ENCODE measurements at regions not wholly inside any gene's neighbourhood (a gene's known extent, or its start where the extent isn't known, plus 50 kb on each side); places are given as distances from the start of the nearest gene placed in this dataset.

DNA sequence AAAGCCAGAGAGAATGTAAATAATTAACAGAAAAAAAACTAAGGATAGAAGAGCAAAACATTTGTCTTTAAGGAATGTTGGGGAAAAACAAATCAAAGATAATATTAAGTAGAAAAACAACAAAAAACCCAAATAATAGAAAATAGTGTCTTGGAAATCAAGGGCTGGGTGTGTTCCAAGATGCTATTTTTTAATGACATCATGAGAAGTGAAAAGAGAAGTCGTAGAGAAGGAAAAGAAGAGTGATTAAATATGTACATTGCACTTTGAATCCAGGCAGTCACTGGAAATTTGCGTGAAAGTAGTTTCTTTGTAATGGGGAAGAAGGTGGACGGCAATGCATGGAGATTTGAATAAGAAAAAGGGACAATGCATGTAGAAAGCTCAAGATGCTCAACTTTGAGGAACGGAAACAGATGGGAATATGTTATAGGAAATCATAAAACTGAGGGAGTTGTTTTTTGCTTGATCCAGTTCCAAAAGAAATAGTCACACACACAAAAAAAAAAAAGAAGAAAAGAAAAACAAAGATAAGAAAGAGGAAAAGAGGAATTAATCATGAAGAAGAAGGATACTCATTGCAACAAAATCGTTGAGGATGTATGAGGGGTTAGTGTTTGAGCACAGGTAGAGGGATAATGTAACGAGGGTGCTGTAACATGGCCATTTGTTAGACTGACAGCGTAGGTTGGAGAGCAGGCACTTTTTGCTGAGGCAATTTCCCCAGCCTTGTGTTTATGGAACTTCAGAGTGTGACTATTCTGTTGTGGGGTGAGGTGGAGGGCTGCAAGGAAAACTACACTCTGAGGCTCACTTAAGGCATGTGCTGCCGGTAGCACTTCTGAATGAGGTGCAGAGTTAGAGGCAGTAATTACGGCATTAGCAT, 184.1 kb downstream of the CALCRL start:
- BruUV-seq (replicated peaks), result no TSS peak
- H2AK5ac ChIP-seq (ENCODE audit: low read depth, low read length), result no peak overlapping the region
- in situ Hi-C loops (cut with MboI; ENCODE audit: low sequenced_read_pairs) (no loop called here), dilution Hi-C loops (cut with HindIII; ENCODE audit: low sequenced_read_pairs, unreplicated experiment) (no loop called here), intact Hi-C loops (cut with micrococcal nuclease) (no loop called here)
- WGBS, 2 experiments (ENCODE audit: extremely low coverage in 2 of 2, insufficient read length in 1 of 2), result 35% methylated on average over 2 of the region's 9 CpGs; no CpG with 5 or more reads in 1 of the 2 experiments
- no peak overlapping the region for H2BK20ac ChIP-seq (ENCODE audit: low read depth, low read length)
- H2BK5ac ChIP-seq (ENCODE audit: low read depth, low read length, poor library complexity, severe bottlenecking), result no peak overlapping the region
- no peak overlapping the region for H3K14ac ChIP-seq (replicated peaks; ENCODE audit: low read depth, low read length)
- no peaks in the 10 kb centered on the region for H4K20me1 ChIP-seq (ENCODE audit: insufficient read depth, low read length)
- no peak overlapping the region for H2BK15ac ChIP-seq (ENCODE audit: low read depth, low read length)
- ATAC-seq (ENCODE audit: low read depth), result no peak
- no peak overlapping the region for H2AK9ac ChIP-seq (replicated peaks; ENCODE audit: low read depth, low read length, poor library complexity)
- TF ChIP-seq BHLHE40 (IDR thresholded peaks at IDR 0.05; ENCODE audit: low read depth, low read length) (no peak), RFX5 (IDR thresholded peaks at IDR 0.05; ENCODE audit: low read depth, low read length) (no peak), NFE2L2 (IDR thresholded peaks at IDR 0.05; ENCODE audit: low read depth, low read length) (no peak), MXI1 (IDR thresholded peaks at IDR 0.05; ENCODE audit: borderline replicate concordance, low read depth, low read length) (no peak)
- POLR2A ChIA-PET (ENCODE audit: unreplicated experiment), result no interaction called here
- no peak overlapping the region for H4K5ac ChIP-seq (ENCODE audit: low read depth, low read length)
- H4K8ac ChIP-seq (ENCODE audit: low read depth in 2 of 2, low read length in 2 of 2), result no peak overlapping the region
- CTCF ChIA-PET, result no interaction called here
- no peak overlapping the region for H3K27ac ChIP-seq (ENCODE audit: insufficient read depth, low read length)
- no peak overlapping the region for H4K91ac ChIP-seq (ENCODE audit: insufficient read depth, low read depth, low read length)
- H3K9me3 ChIP-seq (ENCODE audit: control insufficient read depth, insufficient read depth, low read length), result no peaks in the 10 kb centered on the region
- no peaks in the 10 kb centered on the region for H3K79me1 ChIP-seq (ENCODE audit: low read depth in 1 of 2, low read length in 2 of 2)
- no peak overlapping the region for H3K9ac ChIP-seq (ENCODE audit: low read depth, low read length)
- no peak overlapping the region for H3K18ac ChIP-seq (ENCODE audit: low read depth, low read length)
- no peak overlapping the region for H3K23ac ChIP-seq (ENCODE audit: low read depth, low read length)
- H3K4me3 ChIP-seq (ENCODE audit: insufficient read depth, low read depth, low read length), result no peak overlapping the region
- H3K9me1 ChIP-seq (ENCODE audit: insufficient read depth, low read length), result no peaks in the 10 kb centered on the region
- H3K36me3 ChIP-seq (ENCODE audit: control insufficient read depth, insufficient read depth, low read length), result no peaks in the 10 kb centered on the region
- no peak overlapping the region for H3K4ac ChIP-seq (ENCODE audit: low read depth, low read length)
- no peak overlapping the region for H3K4me2 ChIP-seq (ENCODE audit: low read depth, low read length)
- no peak for DNase-seq
- H2BK120ac ChIP-seq (ENCODE audit: low read depth, low read length), result no peak overlapping the region
- peaks cover 3% of the 10 kb centered on the region; the same call in 1 of the 2 replicates for H3K27me3 ChIP-seq (ENCODE audit: control insufficient read depth, insufficient read depth, low read length)
- H2AFZ ChIP-seq (replicated peaks; ENCODE audit: low read length, poor library complexity), result no peak overlapping the region
- H3K4me1 ChIP-seq (ENCODE audit: control insufficient read depth, insufficient read depth, low read length), result no peaks in the 10 kb centered on the region
- H3K56ac ChIP-seq (ENCODE audit: extremely low read depth, insufficient read depth, low read length), result no peak overlapping the region
